ENCODE measurements at regions not wholly inside any gene's neighbourhood (a gene's known extent, or its start where the extent isn't known, plus 50 kb on each side); places are given as distances from the start of the nearest gene placed in this dataset.

DNA sequence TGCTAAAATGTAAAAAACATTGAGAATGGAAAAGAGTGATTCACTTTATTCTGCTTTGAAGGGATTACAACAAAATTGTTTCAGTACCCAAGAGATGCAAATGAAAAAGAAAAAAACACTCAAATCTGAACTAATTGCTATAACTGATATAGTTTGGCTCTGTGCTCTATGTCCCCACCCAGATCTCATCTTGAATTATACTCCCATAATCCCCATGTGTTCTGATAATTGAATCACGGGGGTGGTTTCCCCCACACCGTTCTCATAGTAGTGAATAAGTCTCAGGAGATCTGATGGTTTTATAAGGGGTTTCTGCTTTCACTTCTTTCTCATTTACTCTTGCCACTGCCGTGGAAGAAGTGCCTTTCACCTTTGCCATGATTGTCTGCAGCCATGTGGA is 213.6 kb upstream of the GALNTL6 start:
- BruUV-seq (replicated peaks): no TSS peak
- intact Hi-C loops (cut with micrococcal nuclease): no loop called here
- CTCF ChIA-PET: no interaction called here
- DNase-seq (ENCODE audit: unreplicated experiment): no peak
- Mint-ChIP-seq H3K9me3 (ENCODE audit: unreplicated experiment) (no peaks in the 10 kb centered on the region), H3K27ac (ENCODE audit: low read depth, unreplicated experiment) (no peak overlapping the region), H3K4me3 (ENCODE audit: unreplicated experiment) (no peak overlapping the region), H3K27me3 (ENCODE audit: insufficient read depth, unreplicated experiment) (peaks cover 45% of the 10 kb centered on the region), H3K4me1 (ENCODE audit: insufficient read depth, unreplicated experiment) (no peaks in the 10 kb centered on the region), H3K36me3 (ENCODE audit: insufficient read depth, unreplicated experiment) (no peaks in the 10 kb centered on the region)
- TF ChIP-seq, protein P1, sequence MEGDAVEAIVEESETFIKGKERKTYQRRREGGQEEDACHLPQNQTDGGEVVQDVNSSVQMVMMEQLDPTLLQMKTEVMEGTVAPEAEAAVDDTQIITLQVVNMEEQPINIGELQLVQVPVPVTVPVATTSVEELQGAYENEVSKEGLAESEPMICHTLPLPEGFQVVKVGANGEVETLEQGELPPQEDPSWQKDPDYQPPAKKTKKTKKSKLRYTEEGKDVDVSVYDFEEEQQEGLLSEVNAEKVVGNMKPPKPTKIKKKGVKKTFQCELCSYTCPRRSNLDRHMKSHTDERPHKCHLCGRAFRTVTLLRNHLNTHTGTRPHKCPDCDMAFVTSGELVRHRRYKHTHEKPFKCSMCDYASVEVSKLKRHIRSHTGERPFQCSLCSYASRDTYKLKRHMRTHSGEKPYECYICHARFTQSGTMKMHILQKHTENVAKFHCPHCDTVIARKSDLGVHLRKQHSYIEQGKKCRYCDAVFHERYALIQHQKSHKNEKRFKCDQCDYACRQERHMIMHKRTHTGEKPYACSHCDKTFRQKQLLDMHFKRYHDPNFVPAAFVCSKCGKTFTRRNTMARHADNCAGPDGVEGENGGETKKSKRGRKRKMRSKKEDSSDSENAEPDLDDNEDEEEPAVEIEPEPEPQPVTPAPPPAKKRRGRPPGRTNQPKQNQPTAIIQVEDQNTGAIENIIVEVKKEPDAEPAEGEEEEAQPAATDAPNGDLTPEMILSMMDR (IDR thresholded peaks at IDR 0.05; ENCODE audit: unreplicated experiment): no peak
- POLR2A ChIA-PET: no interaction called here

- Mint-ChIP-seq H3K4me3 (ENCODE audit: unreplicated experiment) (no peak overlapping the region), H3K4me1 (ENCODE audit: insufficient read depth, unreplicated experiment) (no peaks in the 10 kb centered on the region), H3K27me3 (ENCODE audit: insufficient read depth, unreplicated experiment) (peaks cover 55% of the 10 kb centered on the region), H3K9me3 (ENCODE audit: unreplicated experiment) (no peaks in the 10 kb centered on the region), H3K36me3 (ENCODE audit: insufficient read depth, unreplicated experiment) (no peaks in the 10 kb centered on the region), H3K27ac (ENCODE audit: low read depth, unreplicated experiment) (no peak overlapping the region)
- no peak for DNase-seq (ENCODE audit: unreplicated experiment)
- CTCF ChIA-PET: no interaction called here
- POLR2A ChIA-PET: no interaction called here
- TF ChIP-seq, protein P1 (IDR thresholded peaks at IDR 0.05; ENCODE audit: unreplicated experiment): no peak
- intact Hi-C loops (cut with micrococcal nuclease): no loop called here
- no TSS peak for BruUV-seq (replicated peaks)
These were observed 218.9 kb upstream of the GALNTL6 start for GRCh38 chr4:171594293-171594692.

GRCh38 chr4:171590716-171591115 is 222.5 kb upstream of the GALNTL6 start:
- no TSS peak for BruUV-seq (replicated peaks)
- intact Hi-C loops (cut with micrococcal nuclease): no loop called here
- POLR2A ChIA-PET: no interaction called here
- CTCF ChIA-PET: interaction anchor here (0.7 kb wide), 1 partner anchor 716 kb away, joined by 4 read pairs; no protein-coding TSS in a partner anchor
- Mint-ChIP-seq H3K36me3 (ENCODE audit: insufficient read depth, unreplicated experiment) (no peaks in the 10 kb centered on the region), H3K4me3 (ENCODE audit: unreplicated experiment) (no peak overlapping the region), H3K4me1 (ENCODE audit: insufficient read depth, unreplicated experiment) (no peaks in the 10 kb centered on the region), H3K9me3 (ENCODE audit: unreplicated experiment) (no peaks in the 10 kb centered on the region), H3K27ac (ENCODE audit: low read depth, unreplicated experiment) (no peak overlapping the region), H3K27me3 (ENCODE audit: insufficient read depth, unreplicated experiment) (peaks cover 76% of the 10 kb centered on the region)
- TF ChIP-seq, protein P1 (IDR thresholded peaks at IDR 0.05; ENCODE audit: unreplicated experiment): no peak
- no peak for DNase-seq (ENCODE audit: unreplicated experiment)

DNA sequence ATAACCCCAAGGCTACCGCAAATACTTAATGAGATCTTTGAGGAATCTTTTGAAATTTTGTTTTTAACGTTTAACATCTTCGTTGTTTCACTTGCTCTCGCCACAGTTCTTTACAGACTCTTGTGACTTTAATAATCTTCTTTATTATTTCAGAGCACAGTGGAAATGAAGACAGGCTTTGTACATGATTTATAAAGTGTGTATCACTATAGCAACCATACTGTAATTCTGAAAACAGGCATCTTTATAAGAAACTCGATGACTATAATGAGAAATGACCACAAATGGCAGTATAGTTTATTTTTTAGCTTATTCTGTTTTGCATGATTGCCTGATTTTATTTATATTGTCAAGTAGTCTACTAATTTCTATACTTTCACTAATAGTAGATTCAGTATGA is 224.4 kb upstream of the GALNTL6 start:
- CTCF ChIA-PET: interaction anchor here (1.6 kb wide), 1 partner anchor 14 kb away, joined by 4 read pairs; no protein-coding TSS in a partner anchor
- POLR2A ChIA-PET: no interaction called here
- DNase-seq (ENCODE audit: unreplicated experiment): no peak
- H3K27me3 Mint-ChIP-seq (ENCODE audit: insufficient read depth, unreplicated experiment): peaks cover 70% of the 10 kb centered on the region
- no peak overlapping the region for H3K27ac Mint-ChIP-seq (ENCODE audit: low read depth, unreplicated experiment)
- intact Hi-C loops (cut with micrococcal nuclease): no loop called here
- no peaks in the 10 kb centered on the region for H3K4me1 Mint-ChIP-seq (ENCODE audit: insufficient read depth, unreplicated experiment)
- TF ChIP-seq, protein P1 (IDR thresholded peaks at IDR 0.05; ENCODE audit: unreplicated experiment): no peak
- no peak overlapping the region for H3K4me3 Mint-ChIP-seq (ENCODE audit: unreplicated experiment)
- no TSS peak for BruUV-seq (replicated peaks)
- no peaks in the 10 kb centered on the region for H3K36me3 Mint-ChIP-seq (ENCODE audit: insufficient read depth, unreplicated experiment)
- no peaks in the 10 kb centered on the region for H3K9me3 Mint-ChIP-seq (ENCODE audit: unreplicated experiment)
